PC-3 (cell line): ENCODE measurements at regions not wholly inside any gene's neighbourhood (a gene's known extent, or its start where the extent isn't known, plus 50 kb on each side); places are given as distances from the start of the nearest gene placed in this dataset.

ENCODE experiments used
- CTCF ChIP-seq: fragments of 300-600 bp; sonication (generic); conservative IDR thresholded peaks from 2 replicates; pipeline ENCODE4 v1.5.1; 2017; ENCODE audit warnings: antibody characterized with exemption, low read depth, mild to moderate bottlenecking, low read length
- EZH2phosphoT487 ChIP-seq: fragments of 300-600 bp; sonication (generic); IDR thresholded peaks from 2 replicates; pipeline ENCODE4 v1.6.1; 2018; ENCODE audit warnings: mild to moderate bottlenecking, antibody characterized with exemption, low read length, borderline replicate concordance

DNA sequence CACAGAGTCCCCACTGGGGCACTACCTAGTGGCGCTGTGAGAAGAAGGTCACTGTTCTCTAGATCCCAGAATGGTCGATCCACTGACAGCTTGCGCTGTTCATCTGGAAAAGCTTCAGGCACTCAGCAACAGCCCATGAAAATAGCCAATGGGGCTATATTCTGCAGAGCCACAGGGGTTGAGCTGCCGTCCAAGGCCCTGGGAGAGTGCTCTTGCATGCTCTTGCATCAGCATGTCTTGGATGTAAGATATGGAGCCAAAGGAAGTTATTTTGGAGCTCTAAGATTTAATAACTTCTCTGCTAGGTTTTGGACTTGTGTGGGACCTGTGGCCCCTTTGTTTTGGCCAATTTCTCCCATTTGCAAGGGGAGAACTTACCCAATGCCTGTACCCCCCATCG, 164.7 kb upstream of the HNMT start:
- no peak for TF ChIP-seq EZH2phosphoT487
- TF ChIP-seq CTCF, result no peak
